ENCODE measurements at regions not wholly inside any gene's neighbourhood (a gene's known extent, or its start where the extent isn't known, plus 50 kb on each side); places are given as distances from the start of the nearest gene placed in this dataset.

- H3K36me3 ChIP-seq (ENCODE audit: low read depth): no peaks in the 10 kb centered on the region
- H3K9me2 ChIP-seq (ENCODE audit: insufficient read depth): no peaks in the 10 kb centered on the region
- no peaks in the 10 kb centered on the region for H3K9me3 ChIP-seq (ENCODE audit: insufficient read depth, low read depth)
- H3K27ac ChIP-seq: no peak overlapping the region
- H4K20me1 ChIP-seq (ENCODE audit: insufficient read depth): no peaks in the 10 kb centered on the region
- intact Hi-C loops (cut with micrococcal nuclease; ENCODE audit: unreplicated experiment): no loop called here
- DNase-seq: no peak
- no peak overlapping the region for H2AFZ ChIP-seq
- ChIA-PET CTCF (no interaction called here), POLR2A (ENCODE audit: unreplicated experiment) (no interaction called here)
- no peaks in the 10 kb centered on the region for H3K79me2 ChIP-seq (ENCODE audit: low read depth)
- H3K4me1 ChIP-seq (replicated peaks; ENCODE audit: insufficient read depth): no peaks in the 10 kb centered on the region
- H3K4me3 ChIP-seq: no peak overlapping the region
- TF ChIP-seq CTCF (conservative IDR thresholded peaks at IDR 0.05) (no peak), EZH2 (IDR thresholded peaks at IDR 0.05; ENCODE audit: low read depth) (no peak)
- no peak overlapping the region for H3K4me2 ChIP-seq
- peaks cover 89% of the 10 kb centered on the region for H3K27me3 ChIP-seq (ENCODE audit: insufficient read depth, low read depth)
- no TSS peak for BruUV-seq (replicated peaks)
- H3F3A ChIP-seq (ENCODE audit: insufficient read depth, low read depth): no peaks in the 10 kb centered on the region
Measured at GRCh38 chr6:169157197-169158148, 96.2 kb downstream of the THBS2 start.

GRCh38 chr6:169156793-169157147 lies 96.9 kb downstream of the THBS2 start:
- H3K4me3 ChIP-seq: no peak overlapping the region
- no TSS peak for BruUV-seq (replicated peaks)
- CTCF ChIA-PET: no interaction called here

DNA sequence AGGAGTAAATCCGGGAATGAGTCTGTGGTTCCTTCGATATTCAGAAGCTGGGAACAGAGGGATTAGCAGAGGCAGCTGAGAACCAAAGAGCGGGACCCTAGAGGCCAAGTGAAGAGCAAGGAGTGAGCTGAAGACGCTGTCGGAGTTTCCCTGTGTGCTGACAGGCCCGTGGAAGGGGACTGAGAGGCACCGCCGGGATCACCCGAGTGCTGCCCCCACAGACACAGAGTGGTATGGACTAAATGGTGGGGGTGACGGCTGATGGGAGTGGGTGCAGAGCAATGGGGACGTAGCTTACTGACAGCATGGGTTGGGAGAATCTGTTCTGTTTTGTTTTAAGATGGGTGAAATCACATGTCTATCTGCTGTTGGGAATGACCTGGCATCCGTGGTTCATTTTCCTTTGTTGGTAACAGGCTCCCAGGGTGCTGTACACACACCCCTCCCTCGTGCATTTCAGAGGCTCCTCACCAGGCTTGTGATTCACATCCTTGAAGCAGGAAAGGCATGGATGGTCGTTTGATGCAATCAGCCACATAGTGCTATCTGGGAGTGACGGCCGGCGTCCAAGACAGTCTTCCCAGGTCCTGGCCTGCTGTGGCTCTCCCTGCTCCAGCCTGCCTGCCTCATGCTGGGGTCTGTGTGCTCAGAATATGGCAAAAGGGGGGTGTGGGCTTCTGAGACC lies 97.4 kb downstream of the THBS2 start:
- no peaks in the 10 kb centered on the region for H3K4me1 ChIP-seq (replicated peaks; ENCODE audit: insufficient read depth)
- TF ChIP-seq CTCF (conservative IDR thresholded peaks at IDR 0.05) (no peak), EZH2 (IDR thresholded peaks at IDR 0.05; ENCODE audit: low read depth) (no peak)
- H3K27me3 ChIP-seq (ENCODE audit: insufficient read depth, low read depth): peaks cover 77% of the 10 kb centered on the region
- ChIA-PET POLR2A (ENCODE audit: unreplicated experiment) (no interaction called here), CTCF (no interaction called here)
- BruUV-seq (replicated peaks): no TSS peak
- H3K4me3 ChIP-seq: no peak overlapping the region
- no peak for DNase-seq
- H3K9me3 ChIP-seq (ENCODE audit: insufficient read depth, low read depth): no peaks in the 10 kb centered on the region
- intact Hi-C loops (cut with micrococcal nuclease; ENCODE audit: unreplicated experiment): no loop called here
- H2AFZ ChIP-seq: no peak overlapping the region
- H3F3A ChIP-seq (ENCODE audit: insufficient read depth, low read depth): no peaks in the 10 kb centered on the region
- no peaks in the 10 kb centered on the region for H3K9me2 ChIP-seq (ENCODE audit: insufficient read depth)
- no peak overlapping the region for H3K4me2 ChIP-seq
- H4K20me1 ChIP-seq (ENCODE audit: insufficient read depth): no peaks in the 10 kb centered on the region
- H3K27ac ChIP-seq: no peak overlapping the region
- H3K36me3 ChIP-seq (ENCODE audit: low read depth): no peaks in the 10 kb centered on the region
- H3K79me2 ChIP-seq (ENCODE audit: low read depth): no peaks in the 10 kb centered on the region

More at GRCh38 chr6:169156793-169157147, 96.9 kb downstream of the THBS2 start:
- Histone ChIP-seq H3K36me3 (ENCODE audit: low read depth) (no peaks in the 10 kb centered on the region), H3K9me3 (ENCODE audit: insufficient read depth, low read depth) (no peaks in the 10 kb centered on the region), H3K4me1 (replicated peaks; ENCODE audit: insufficient read depth) (no peaks in the 10 kb centered on the region), H2AFZ (no peak overlapping the region), H3K79me2 (ENCODE audit: low read depth) (no peaks in the 10 kb centered on the region), H4K20me1 (ENCODE audit: insufficient read depth) (no peaks in the 10 kb centered on the region), H3K27me3 (ENCODE audit: insufficient read depth, low read depth) (peaks cover 82% of the 10 kb centered on the region), H3K9me2 (ENCODE audit: insufficient read depth) (no peaks in the 10 kb centered on the region), H3F3A (ENCODE audit: insufficient read depth, low read depth) (no peaks in the 10 kb centered on the region), H3K4me2 (no peak overlapping the region), H3K27ac (no peak overlapping the region)
- DNase-seq: no peak
- no peak for TF ChIP-seq EZH2 (IDR thresholded peaks at IDR 0.05; ENCODE audit: low read depth)
- no peak for TF ChIP-seq CTCF (conservative IDR thresholded peaks at IDR 0.05)
- intact Hi-C loops (cut with micrococcal nuclease; ENCODE audit: unreplicated experiment): no loop called here
- POLR2A ChIA-PET (ENCODE audit: unreplicated experiment): no interaction called here
